ENCODE measurements at regions not wholly inside any gene's neighbourhood (a gene's known extent, or its start where the extent isn't known, plus 50 kb on each side); places are given as distances from the start of the nearest gene placed in this dataset.
"Not testable (repeated sequence)": the region's sequence is repeated elsewhere in the genome, so short reads cannot be mapped to it uniquely, and the experiment has no call there.

DNA sequence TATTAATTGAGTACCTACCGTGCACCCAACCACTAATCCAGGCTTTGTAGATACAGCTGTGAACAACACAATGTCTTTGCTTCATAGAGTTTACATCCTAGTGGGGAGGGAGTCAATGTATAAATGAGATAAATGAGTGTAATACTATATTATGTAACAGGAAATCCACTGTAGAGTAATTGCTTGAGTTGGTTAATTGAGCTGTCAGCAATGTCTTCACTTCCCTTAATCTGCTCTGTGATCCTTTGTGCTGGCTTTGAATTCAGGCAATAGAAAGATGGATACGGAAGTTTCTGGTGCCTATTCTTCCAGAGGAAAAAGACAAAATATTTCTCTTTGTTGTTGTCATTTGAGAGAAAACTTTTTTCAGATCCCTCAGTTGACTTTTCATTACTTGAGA lies 104.0 kb upstream of the SLC16A7 start:
- no peak overlapping the region for H3K4me3 ChIP-seq
- H3K4me1 ChIP-seq, result no peaks in the 10 kb centered on the region
- H3K27ac ChIP-seq, result no peak overlapping the region
- intact Hi-C loops (cut with DNase I; ENCODE audit: low total_unique reads), result no loop called here
- H3K9me3 ChIP-seq, result no peaks in the 10 kb centered on the region
- no peaks in the 10 kb centered on the region for H3K27me3 ChIP-seq
- DNase-seq, result no peak
- WGBS, 5 donors, result 70 to 87% (median 86%) methylated on average over 2 of the region's 2 CpGs
- TF ChIP-seq POLR2AphosphoS5 (IDR thresholded peaks at IDR 0.05) (no peak), POLR2A (IDR thresholded peaks at IDR 0.05) (no peak)
- no peaks in the 10 kb centered on the region for H3K36me3 ChIP-seq

DNA sequence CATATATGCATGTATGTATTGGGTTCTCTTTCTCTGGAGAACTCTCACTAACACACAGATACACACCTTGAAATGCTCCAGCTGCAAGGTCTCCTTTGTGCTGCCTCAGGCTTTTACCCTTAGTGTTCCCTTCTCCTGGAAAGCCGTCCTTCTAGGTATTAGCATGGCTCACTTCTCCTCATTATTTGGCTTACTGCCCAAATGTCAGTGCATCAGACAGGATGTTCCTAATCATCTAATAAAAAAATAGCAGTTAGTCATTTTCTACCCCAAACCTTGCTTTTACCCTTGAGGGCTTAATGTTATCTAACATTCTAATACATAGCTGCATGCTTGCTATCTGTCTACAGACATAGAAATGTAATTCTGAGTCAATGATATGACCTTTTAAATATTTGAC lies 109.0 kb upstream of the SLC16A7 start:
- Histone ChIP-seq H3K4me3 (no peak overlapping the region), H3K36me3 (no peaks in the 10 kb centered on the region), H3K27me3 (no peaks in the 10 kb centered on the region), H3K27ac (no peak overlapping the region), H3K4me1 (no peaks in the 10 kb centered on the region), H3K9me3 (no peaks in the 10 kb centered on the region)
- no peak for DNase-seq
- intact Hi-C loops (cut with DNase I; ENCODE audit: low total_unique reads), result no loop called here
- no peak for TF ChIP-seq EP300 (IDR thresholded peaks at IDR 0.05)
- TF ChIP-seq, protein P1, sequence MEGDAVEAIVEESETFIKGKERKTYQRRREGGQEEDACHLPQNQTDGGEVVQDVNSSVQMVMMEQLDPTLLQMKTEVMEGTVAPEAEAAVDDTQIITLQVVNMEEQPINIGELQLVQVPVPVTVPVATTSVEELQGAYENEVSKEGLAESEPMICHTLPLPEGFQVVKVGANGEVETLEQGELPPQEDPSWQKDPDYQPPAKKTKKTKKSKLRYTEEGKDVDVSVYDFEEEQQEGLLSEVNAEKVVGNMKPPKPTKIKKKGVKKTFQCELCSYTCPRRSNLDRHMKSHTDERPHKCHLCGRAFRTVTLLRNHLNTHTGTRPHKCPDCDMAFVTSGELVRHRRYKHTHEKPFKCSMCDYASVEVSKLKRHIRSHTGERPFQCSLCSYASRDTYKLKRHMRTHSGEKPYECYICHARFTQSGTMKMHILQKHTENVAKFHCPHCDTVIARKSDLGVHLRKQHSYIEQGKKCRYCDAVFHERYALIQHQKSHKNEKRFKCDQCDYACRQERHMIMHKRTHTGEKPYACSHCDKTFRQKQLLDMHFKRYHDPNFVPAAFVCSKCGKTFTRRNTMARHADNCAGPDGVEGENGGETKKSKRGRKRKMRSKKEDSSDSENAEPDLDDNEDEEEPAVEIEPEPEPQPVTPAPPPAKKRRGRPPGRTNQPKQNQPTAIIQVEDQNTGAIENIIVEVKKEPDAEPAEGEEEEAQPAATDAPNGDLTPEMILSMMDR (IDR thresholded peaks at IDR 0.05), result no peak
- TF ChIP-seq POLR2AphosphoS5 (IDR thresholded peaks at IDR 0.05), result no peak
- no peak for TF ChIP-seq POLR2A (IDR thresholded peaks at IDR 0.05)
- WGBS, 5 donors, result 0 to 38% (median 0%) methylated on average over 1 of the region's 1 CpG

DNA sequence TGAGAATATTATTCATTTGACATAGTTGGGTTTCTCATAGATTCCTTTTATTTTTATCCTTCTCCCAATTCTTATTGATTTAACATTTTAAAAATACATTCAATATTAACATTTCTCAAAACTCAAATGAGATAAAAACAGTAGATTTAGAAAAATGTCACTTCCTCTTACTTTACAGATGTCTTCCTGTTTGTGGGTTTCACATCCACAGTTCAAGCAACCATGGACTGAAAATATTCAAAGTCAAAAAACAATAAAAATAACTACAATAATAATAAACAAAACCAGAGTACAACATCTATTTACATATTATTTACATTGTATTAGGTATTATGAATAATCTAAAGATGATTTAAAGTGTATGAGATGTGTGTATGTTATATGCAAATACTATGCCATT lies 111.3 kb upstream of the SLC16A7 start:
- Histone ChIP-seq H3K27me3 (no peaks in the 10 kb centered on the region), H3K4me1 (no peaks in the 10 kb centered on the region), H3K4me3 (no peak overlapping the region), H3K27ac (no peak overlapping the region), H3K9me3 (peaks cover 0 to 3% (median 0%) of the 10 kb centered on the region in 4 donors), H3K36me3 (no peaks in the 10 kb centered on the region)
- intact Hi-C loops (cut with DNase I; ENCODE audit: low total_unique reads), result no loop called here
- DNase-seq, result no peak
- TF ChIP-seq, protein P1 (IDR thresholded peaks at IDR 0.05), result no peak
- TF ChIP-seq POLR2A (IDR thresholded peaks at IDR 0.05) (no peak), EP300 (IDR thresholded peaks at IDR 0.05) (no peak), POLR2AphosphoS5 (IDR thresholded peaks at IDR 0.05) (no peak)

DNA sequence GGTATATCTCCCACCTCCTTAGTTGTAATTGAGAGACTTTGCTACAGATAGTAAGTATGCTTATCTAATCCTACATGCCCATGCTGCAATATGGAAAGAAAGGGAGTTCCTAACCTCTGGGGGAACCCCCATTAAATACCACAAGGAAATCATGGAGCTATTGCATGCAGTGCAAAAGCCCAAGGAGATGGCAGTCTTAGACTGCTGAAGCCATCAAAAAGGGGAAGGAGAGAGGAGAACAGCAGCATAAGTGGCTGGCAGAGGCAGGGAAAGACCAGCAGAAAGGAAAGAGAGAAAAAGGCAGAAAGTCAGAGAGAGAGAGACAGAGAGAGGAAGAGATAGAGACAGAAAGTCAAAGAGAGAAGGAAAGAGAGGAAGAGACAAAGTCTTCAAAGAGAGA lies 121.6 kb upstream of the SLC16A7 start:
- peaks cover 0 to 11% (median 5%) of the 10 kb centered on the region in 4 donors for H3K9me3 ChIP-seq
- H3K27me3 ChIP-seq; H3K4me1 ChIP-seq; H3K36me3 ChIP-seq; H3K27ac ChIP-seq; H3K4me3 ChIP-seq; DNase-seq; intact Hi-C loops (cut with DNase I; ENCODE audit: low total_unique reads): not testable (repeated sequence)

DNA sequence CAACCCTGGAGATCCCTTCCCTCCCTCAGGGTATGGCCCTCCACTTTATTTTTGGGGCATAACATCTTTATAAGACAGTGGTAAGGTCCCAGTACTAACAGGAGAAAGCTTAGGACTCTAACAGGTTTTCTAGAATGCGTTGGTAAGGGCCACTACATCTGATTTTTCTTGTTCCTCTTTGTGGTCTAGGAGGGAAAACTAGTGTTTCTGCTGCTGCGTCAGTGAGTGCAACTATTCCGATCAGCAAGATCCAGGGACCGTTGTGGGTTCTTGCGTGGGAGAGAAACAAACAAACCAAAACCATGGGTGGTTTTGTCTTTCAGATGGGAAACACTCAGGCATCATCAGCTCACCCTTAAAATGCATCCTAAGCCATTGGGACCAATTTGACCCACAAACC lies 123.6 kb upstream of the SLC16A7 start:
- Histone ChIP-seq H3K9me3 (peaks cover 0 to 11% (median 5%) of the 10 kb centered on the region in 4 donors), H3K27ac (no peak overlapping the region), H3K4me1 (no peaks in the 10 kb centered on the region), H3K36me3 (no peaks in the 10 kb centered on the region), H3K27me3 (no peaks in the 10 kb centered on the region), H3K4me3 (no peak overlapping the region)
- DNase-seq, result peak in 1 of 2 donors; percentile 8
- intact Hi-C loops (cut with DNase I; ENCODE audit: low total_unique reads), result no loop called here
- TF ChIP-seq POLR2A (IDR thresholded peaks at IDR 0.05) (no peak), EP300 (IDR thresholded peaks at IDR 0.05) (no peak), POLR2AphosphoS5 (IDR thresholded peaks at IDR 0.05) (no peak)
- TF ChIP-seq, protein P1 (IDR thresholded peaks at IDR 0.05), result no peak
- WGBS, 5 donors, result 65 to 80% (median 74%) methylated on average over 5 of the region's 5 CpGs

All from stomach (tissue), 8 donors.